Stimulated activated CD8-positive, alpha-beta memory T cell treated with anti-CD3 and anti-CD28 coated beads, Interleukin-7, amount 100 ng/mL, for 48 hours (primary cell): ENCODE measurements at regions not wholly inside any gene's neighbourhood (a gene's known extent, or its start where the extent isn't known, plus 50 kb on each side); places are given as distances from the start of the nearest gene placed in this dataset.
"Not testable (repeated sequence)": the region's sequence is repeated elsewhere in the genome, so short reads cannot be mapped to it uniquely, and the experiment has no call there.

ENCODE experiments used
- DNase-seq, 2 donors: peaks; one replicate each; pipeline ENCODE4 v3.0.0-alpha.2; 2020; ENCODE audit warnings: low read depth in 1 of 2; ENCODE audit errors: extremely low read depth in 1 of 2

GRCh38 chr10:46792657-46793357 lies 118.4 kb upstream of the PTPN20 start:
- DNase-seq, result not testable (repeated sequence)

GRCh38 chr10:46796351-46796750 lies 114.9 kb upstream of the PTPN20 start:
- DNase-seq, result not testable (repeated sequence)

- not testable (repeated sequence) for DNase-seq
These were observed 109.2 kb upstream of the PTPN20 start for GRCh38 chr10:46802010-46802409.

GRCh38 chr10:46803082-46803481 lies 108.1 kb upstream of the PTPN20 start:
- DNase-seq, result not testable (repeated sequence)

GRCh38 chr10:46810222-46810621 lies 101.0 kb upstream of the PTPN20 start:
- not testable (repeated sequence) for DNase-seq

GRCh38 chr10:46816126-46816525 lies 95.1 kb upstream of the PTPN20 start:
- not testable (repeated sequence) for DNase-seq

- DNase-seq, result not testable (repeated sequence)
These were observed 70.7 kb upstream of the PTPN20 start for GRCh38 chr10:46840393-46841050.

- not testable (repeated sequence) for DNase-seq
These were observed 70.1 kb upstream of the PTPN20 start for GRCh38 chr10:46841051-46841593.

GRCh38 chr10:46845194-46845593 lies 66.0 kb upstream of the PTPN20 start:
- DNase-seq, result not testable (repeated sequence)

GRCh38 chr10:46845640-46846039 lies 65.6 kb upstream of the PTPN20 start:
- DNase-seq, result not testable (repeated sequence)

GRCh38 chr10:46860753-46861152 lies 50.5 kb upstream of the PTPN20 start:
- DNase-seq, result not testable (repeated sequence)
